ENCODE measurements at regions not wholly inside any gene's neighbourhood (a gene's known extent, or its start where the extent isn't known, plus 50 kb on each side); places are given as distances from the start of the nearest gene placed in this dataset.
"Not testable (repeated sequence)": the region's sequence is repeated elsewhere in the genome, so short reads cannot be mapped to it uniquely, and the experiment has no call there.

GRCh38 chr17:77618731-77619130 is 339.8 kb upstream of the TNRC6C start:
- Histone ChIP-seq H3K4me3 (ENCODE audit: low read length) (no peak overlapping the region), H3K27me3 (ENCODE audit: control insufficient read depth, insufficient read depth, low read length) (no peaks in the 10 kb centered on the region), H3K4me1 (ENCODE audit: control insufficient read depth, insufficient read depth, low read length) (peaks cover 2% of the 10 kb centered on the region), H3K9me3 (replicated peaks; ENCODE audit: control insufficient read depth, low read depth, low read length) (no peaks in the 10 kb centered on the region), H3K36me3 (ENCODE audit: control insufficient read depth, insufficient read depth, low read length) (no peaks in the 10 kb centered on the region), H3K27ac (ENCODE audit: low read length) (no peak overlapping the region)
- DNase-seq, result no peak
- WGBS (ENCODE audit: insufficient coverage), result 68% methylated on average over 11 of the region's 11 CpGs

- H3K4me1 ChIP-seq (ENCODE audit: control insufficient read depth, insufficient read depth, low read length), result peaks cover 2% of the 10 kb centered on the region
- WGBS (ENCODE audit: insufficient coverage), result 40% methylated on average over 3 of the region's 4 CpGs
- no peaks in the 10 kb centered on the region for H3K36me3 ChIP-seq (ENCODE audit: control insufficient read depth, insufficient read depth, low read length)
- no peak overlapping the region for H3K4me3 ChIP-seq (ENCODE audit: low read length)
- DNase-seq, result no peak
- H3K9me3 ChIP-seq (replicated peaks; ENCODE audit: control insufficient read depth, low read depth, low read length), result no peaks in the 10 kb centered on the region
- H3K27me3 ChIP-seq (ENCODE audit: control insufficient read depth, insufficient read depth, low read length), result no peaks in the 10 kb centered on the region
- H3K27ac ChIP-seq (ENCODE audit: low read length), result no peak overlapping the region
These were observed 339.2 kb upstream of the TNRC6C start for GRCh38 chr17:77619326-77619725.

DNA sequence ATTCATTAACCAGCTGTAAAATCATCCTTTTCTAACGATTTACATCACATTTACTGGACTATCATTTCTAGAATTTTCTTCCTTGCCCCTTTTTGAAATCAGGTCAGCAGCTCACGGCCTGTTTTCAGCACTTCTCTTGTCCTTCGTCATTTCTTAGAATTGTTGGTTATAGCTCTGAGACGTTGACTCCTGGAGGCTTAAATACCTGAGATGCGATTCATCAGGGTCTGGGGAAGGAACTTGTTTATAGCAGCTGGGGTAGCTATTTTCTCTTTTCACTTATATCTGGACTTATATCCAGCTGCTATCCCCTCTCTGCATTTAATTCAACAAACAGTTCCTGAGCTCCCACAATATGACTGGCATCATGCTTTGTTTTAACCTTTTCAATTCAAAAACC is 338.7 kb upstream of the TNRC6C start:
- DNase-seq, result no peak
- WGBS (ENCODE audit: insufficient coverage), result no CpG with 5 or more reads among the region's 5 CpGs
- no peaks in the 10 kb centered on the region for H3K36me3 ChIP-seq (ENCODE audit: control insufficient read depth, insufficient read depth, low read length)
- no peaks in the 10 kb centered on the region for H3K27me3 ChIP-seq (ENCODE audit: control insufficient read depth, insufficient read depth, low read length)
- no peaks in the 10 kb centered on the region for H3K9me3 ChIP-seq (replicated peaks; ENCODE audit: control insufficient read depth, low read depth, low read length)
- peaks cover 2% of the 10 kb centered on the region for H3K4me1 ChIP-seq (ENCODE audit: control insufficient read depth, insufficient read depth, low read length)
- no peak overlapping the region for H3K4me3 ChIP-seq (ENCODE audit: low read length)
- H3K27ac ChIP-seq (ENCODE audit: low read length), result no peak overlapping the region

- DNase-seq, result no peak
- H3K4me3 ChIP-seq (ENCODE audit: low read length), result no peak overlapping the region
- no peak overlapping the region for H3K27ac ChIP-seq (ENCODE audit: low read length)
- WGBS (ENCODE audit: insufficient coverage), result no CpG with 5 or more reads among the region's 5 CpGs
- peaks cover 2% of the 10 kb centered on the region for H3K4me1 ChIP-seq (ENCODE audit: control insufficient read depth, insufficient read depth, low read length)
- no peaks in the 10 kb centered on the region for H3K27me3 ChIP-seq (ENCODE audit: control insufficient read depth, insufficient read depth, low read length)
- no peaks in the 10 kb centered on the region for H3K9me3 ChIP-seq (replicated peaks; ENCODE audit: control insufficient read depth, low read depth, low read length)
- H3K36me3 ChIP-seq (ENCODE audit: control insufficient read depth, insufficient read depth, low read length), result no peaks in the 10 kb centered on the region
These were observed 338.2 kb upstream of the TNRC6C start for GRCh38 chr17:77620282-77620681.

GRCh38 chr17:77622084-77622483 is 336.4 kb upstream of the TNRC6C start:
- H3K27me3 ChIP-seq (ENCODE audit: control insufficient read depth, insufficient read depth, low read length); H3K4me1 ChIP-seq (ENCODE audit: control insufficient read depth, insufficient read depth, low read length); H3K9me3 ChIP-seq (replicated peaks; ENCODE audit: control insufficient read depth, low read depth, low read length); DNase-seq; H3K27ac ChIP-seq (ENCODE audit: low read length); H3K36me3 ChIP-seq (ENCODE audit: control insufficient read depth, insufficient read depth, low read length); H3K4me3 ChIP-seq (ENCODE audit: low read length): not testable (repeated sequence)
- WGBS (ENCODE audit: insufficient coverage), result 91% methylated on average over 4 of the region's 6 CpGs

DNA sequence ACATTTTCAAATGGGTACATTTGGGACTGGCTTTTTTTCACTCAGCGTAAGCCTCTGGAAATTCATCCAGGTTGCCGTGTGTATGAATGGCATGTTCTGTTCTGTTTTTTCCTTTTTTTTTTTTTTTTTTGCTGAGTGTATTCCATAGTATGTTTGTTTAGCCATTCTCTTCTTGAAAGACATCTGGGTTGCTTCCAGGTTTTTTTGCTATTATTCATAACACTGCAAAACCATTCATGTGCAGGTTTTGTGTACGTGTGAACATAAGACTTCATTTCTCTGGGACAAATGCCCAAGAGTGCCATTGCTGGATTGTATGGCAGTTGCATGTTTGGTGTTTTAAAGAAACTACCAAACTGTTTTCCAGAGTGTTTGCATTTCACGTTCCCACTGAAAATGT is 335.9 kb upstream of the TNRC6C start:
- H3K36me3 ChIP-seq (ENCODE audit: control insufficient read depth, insufficient read depth, low read length), result no peaks in the 10 kb centered on the region
- H3K9me3 ChIP-seq (replicated peaks; ENCODE audit: control insufficient read depth, low read depth, low read length), result peaks cover 9% of the 10 kb centered on the region
- H3K4me1 ChIP-seq (ENCODE audit: control insufficient read depth, insufficient read depth, low read length), result no peaks in the 10 kb centered on the region
- WGBS (ENCODE audit: insufficient coverage), result no CpG with 5 or more reads among the region's 4 CpGs
- H3K27ac ChIP-seq (ENCODE audit: low read length), result no peak overlapping the region
- no peak for DNase-seq
- H3K4me3 ChIP-seq (ENCODE audit: low read length), result no peak overlapping the region
- H3K27me3 ChIP-seq (ENCODE audit: control insufficient read depth, insufficient read depth, low read length), result no peaks in the 10 kb centered on the region

DNA sequence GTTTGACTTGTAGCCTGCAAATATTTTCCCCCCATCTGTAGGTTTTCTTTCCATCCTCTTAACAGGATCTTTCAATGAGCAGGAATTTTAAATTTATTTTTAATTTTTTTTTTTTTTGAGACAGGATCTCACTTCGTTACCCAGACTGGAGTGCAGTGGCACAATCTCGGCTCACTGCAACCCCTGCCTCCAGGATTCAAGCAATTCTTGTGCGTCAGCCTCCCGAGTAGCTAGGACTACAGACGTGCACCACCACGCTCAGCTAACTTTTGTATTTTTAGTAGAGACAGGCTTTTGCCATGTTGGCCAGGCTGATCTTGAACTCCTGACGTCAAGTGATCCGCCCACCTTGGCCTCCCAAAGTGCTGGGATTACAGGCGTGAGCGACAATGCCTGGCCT is 335.2 kb upstream of the TNRC6C start:
- H3K4me1 ChIP-seq (ENCODE audit: control insufficient read depth, insufficient read depth, low read length); H3K27me3 ChIP-seq (ENCODE audit: control insufficient read depth, insufficient read depth, low read length); H3K4me3 ChIP-seq (ENCODE audit: low read length); H3K36me3 ChIP-seq (ENCODE audit: control insufficient read depth, insufficient read depth, low read length); H3K27ac ChIP-seq (ENCODE audit: low read length); DNase-seq: not testable (repeated sequence)
- H3K9me3 ChIP-seq (replicated peaks; ENCODE audit: control insufficient read depth, low read depth, low read length), result peaks cover 12% of the 10 kb centered on the region
- WGBS (ENCODE audit: insufficient coverage), result 76% methylated on average over 3 of the region's 10 CpGs

DNA sequence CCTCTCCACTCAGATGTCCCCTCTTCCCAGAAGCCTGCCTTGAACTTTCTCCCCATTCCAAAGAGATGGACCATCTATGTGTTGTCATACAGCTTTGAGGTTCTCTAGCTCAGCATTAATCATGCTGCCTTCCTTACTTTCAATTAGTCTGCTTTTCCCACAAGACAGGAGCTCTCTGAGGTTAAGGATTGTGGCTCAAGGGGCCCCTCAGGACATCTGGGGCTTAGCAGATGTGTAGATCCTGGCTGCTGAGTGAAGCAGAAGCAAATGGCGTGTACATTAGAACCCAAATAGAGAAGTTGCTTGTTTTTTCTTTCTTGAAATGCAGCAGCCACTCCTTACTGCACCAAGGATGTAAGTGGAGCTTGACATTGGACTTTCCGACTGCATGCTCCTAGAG is 330.5 kb upstream of the TNRC6C start:
- no peaks in the 10 kb centered on the region for H3K27me3 ChIP-seq (ENCODE audit: control insufficient read depth, insufficient read depth, low read length)
- WGBS (ENCODE audit: insufficient coverage), result no CpG with 5 or more reads among the region's 2 CpGs
- no peaks in the 10 kb centered on the region for H3K36me3 ChIP-seq (ENCODE audit: control insufficient read depth, insufficient read depth, low read length)
- peaks cover 12% of the 10 kb centered on the region for H3K9me3 ChIP-seq (replicated peaks; ENCODE audit: control insufficient read depth, low read depth, low read length)
- no peak overlapping the region for H3K27ac ChIP-seq (ENCODE audit: low read length)
- DNase-seq, result no peak
- H3K4me1 ChIP-seq (ENCODE audit: control insufficient read depth, insufficient read depth, low read length), result no peaks in the 10 kb centered on the region
- no peak overlapping the region for H3K4me3 ChIP-seq (ENCODE audit: low read length)

- H3K36me3 ChIP-seq (ENCODE audit: control insufficient read depth, insufficient read depth, low read length); H3K4me3 ChIP-seq (ENCODE audit: low read length); H3K4me1 ChIP-seq (ENCODE audit: control insufficient read depth, insufficient read depth, low read length); H3K27me3 ChIP-seq (ENCODE audit: control insufficient read depth, insufficient read depth, low read length); H3K27ac ChIP-seq (ENCODE audit: low read length); DNase-seq: not testable (repeated sequence)
- WGBS (ENCODE audit: insufficient coverage), result no CpG with 5 or more reads among the region's 2 CpGs
- peaks cover 12% of the 10 kb centered on the region for H3K9me3 ChIP-seq (replicated peaks; ENCODE audit: control insufficient read depth, low read depth, low read length)
These were observed 329.2 kb upstream of the TNRC6C start for GRCh38 chr17:77629284-77629683.

DNA sequence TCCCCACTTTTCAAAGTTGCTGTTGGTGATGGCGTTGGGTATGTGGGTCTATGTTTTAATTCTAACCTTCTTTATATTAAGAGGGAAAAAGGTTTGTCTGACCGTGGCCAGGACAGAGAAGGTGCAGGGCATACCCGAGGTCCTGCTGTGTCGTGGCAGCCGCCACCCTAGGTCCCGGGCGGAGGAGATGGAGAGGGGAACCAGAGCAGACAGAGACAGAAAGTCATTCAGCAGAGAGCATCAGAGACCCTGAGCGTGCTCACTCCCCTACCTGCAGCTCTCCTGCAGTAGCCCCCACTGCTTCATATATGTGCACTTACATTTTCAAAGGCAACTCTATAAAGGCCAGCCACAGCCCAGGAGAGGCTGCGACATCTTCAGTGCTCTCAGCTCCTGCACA is 327.2 kb upstream of the TNRC6C start:
- no peak for DNase-seq
- Histone ChIP-seq H3K27ac (ENCODE audit: low read length) (no peak overlapping the region), H3K4me3 (ENCODE audit: low read length) (no peak overlapping the region), H3K36me3 (ENCODE audit: control insufficient read depth, insufficient read depth, low read length) (no peaks in the 10 kb centered on the region), H3K27me3 (ENCODE audit: control insufficient read depth, insufficient read depth, low read length) (no peaks in the 10 kb centered on the region), H3K4me1 (ENCODE audit: control insufficient read depth, insufficient read depth, low read length) (no peaks in the 10 kb centered on the region), H3K9me3 (replicated peaks; ENCODE audit: control insufficient read depth, low read depth, low read length) (peaks cover 12% of the 10 kb centered on the region)
- WGBS (ENCODE audit: insufficient coverage), result 92% methylated on average over 7 of the region's 9 CpGs

DNA sequence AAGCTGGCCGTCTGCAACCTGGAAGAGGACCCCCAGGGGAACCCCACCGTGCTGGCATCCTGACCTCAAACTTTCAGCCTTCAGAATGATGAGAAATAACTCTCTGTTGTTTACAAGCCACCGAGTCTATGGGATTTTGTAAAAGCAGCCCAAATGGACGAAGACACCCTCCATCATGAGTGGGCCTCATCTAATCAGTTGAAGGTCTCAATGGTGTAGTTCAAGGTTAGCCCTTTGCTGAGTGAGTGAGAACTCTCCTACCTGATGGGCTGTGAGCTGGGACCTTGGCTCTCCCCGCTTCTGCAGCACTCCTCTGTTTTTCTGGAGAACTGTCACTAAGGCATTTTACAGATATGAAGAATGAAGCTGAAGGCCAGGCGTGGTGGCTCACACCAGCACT is 325.9 kb upstream of the TNRC6C start:
- 90% methylated on average over 3 of the region's 6 CpGs for WGBS (ENCODE audit: insufficient coverage)
- DNase-seq, result no peak

More for the DNA sequence above, 325.9 kb upstream of the TNRC6C start:
- Histone ChIP-seq H3K27ac (ENCODE audit: low read length) (no peak overlapping the region), H3K27me3 (ENCODE audit: control insufficient read depth, insufficient read depth, low read length) (peaks cover 4% of the 10 kb centered on the region), H3K36me3 (ENCODE audit: control insufficient read depth, insufficient read depth, low read length) (no peaks in the 10 kb centered on the region), H3K4me3 (ENCODE audit: low read length) (no peak overlapping the region), H3K9me3 (replicated peaks; ENCODE audit: control insufficient read depth, low read depth, low read length) (peaks cover 3% of the 10 kb centered on the region), H3K4me1 (ENCODE audit: control insufficient read depth, insufficient read depth, low read length) (no peaks in the 10 kb centered on the region)

Data from muscle of leg (tissue), 3 donors.